SK-N-MC (cell line): ENCODE measurements at regions not wholly inside any gene's neighbourhood (a gene's known extent, or its start where the extent isn't known, plus 50 kb on each side); places are given as distances from the start of the nearest gene placed in this dataset.

Experiments used
- DNase-seq: peaks from one replicate; pipeline ENCODE4 v3.0.0-alpha.2; 2011; ENCODE audit warnings: low read depth, low spot score
- H3K27ac ChIP-seq: fragments of 200-600 bp; sonication (generic); 2 replicates; pipeline ENCODE4 v1.5.1; 2016; ENCODE audit warnings: mixed run types
- H3K36me3 ChIP-seq: fragments of 200-600 bp; sonication (generic); 2 replicates; pipeline ENCODE4 v1.6.1; 2017; ENCODE audit warnings: antibody characterized with exemption, low read length, mixed read lengths; ENCODE audit not compliant: insufficient read depth
- H3K4me3 ChIP-seq: fragments of 200-600 bp; sonication (generic); 2 replicates; pipeline ENCODE4 v1.5.1; 2016
- H3K9ac ChIP-seq: fragments of 200-600 bp; sonication (generic); 2 replicates; pipeline ENCODE4 v1.8.0; 2017; ENCODE audit warnings: mixed run types, mixed read lengths; ENCODE audit not compliant: insufficient read length
- H3K9me3 ChIP-seq: fragments of 200-600 bp; sonication (generic); 2 replicates; pipeline ENCODE4 v1.6.1; 2017; ENCODE audit warnings: low read depth, mild to moderate bottlenecking, antibody characterized with exemption, low read length, moderate library complexity, mixed read lengths
- EZH2 ChIP-seq: fragments of 200-600 bp; sonication (generic); IDR thresholded peaks from one replicate; pipeline ENCODE4 v1.6.1; 2017; ENCODE audit warnings: antibody characterized with exemption
- FOXP2 ChIP-seq: optimal IDR thresholded peaks from 2 replicates; pipeline ENCODE3; 2011; ENCODE audit warnings: mild to moderate bottlenecking, moderate library complexity; ENCODE audit not compliant: insufficient read depth; ENCODE audit errors: extremely low read length, control extremely low read depth
- POLR2AphosphoS5 ChIP-seq: IDR thresholded peaks from 2 replicates; pipeline ENCODE4 v1.6.1; 2012; ENCODE audit warnings: mild to moderate bottlenecking, low read depth, low read length, borderline replicate concordance

GRCh38 chr14:98555440-98555839 is 716.6 kb downstream of the BCL11B start:
- H3K4me3 ChIP-seq: no peak overlapping the region
- no peak for DNase-seq
- H3K9me3 ChIP-seq: no peaks in the 10 kb centered on the region
- H3K27ac ChIP-seq: no peak overlapping the region
- no peak overlapping the region for H3K9ac ChIP-seq
- H3K36me3 ChIP-seq: no peaks in the 10 kb centered on the region
- TF ChIP-seq FOXP2 (no peak), EZH2 (no peak), POLR2AphosphoS5 (no peak)

- TF ChIP-seq EZH2 (no peak), POLR2AphosphoS5 (no peak), FOXP2 (no peak)
- no peak for DNase-seq
- Histone ChIP-seq H3K9me3 (no peaks in the 10 kb centered on the region), H3K9ac (no peak overlapping the region), H3K36me3 (no peaks in the 10 kb centered on the region), H3K4me3 (no peak overlapping the region), H3K27ac (no peak overlapping the region)
Observed at GRCh38 chr14:98564006-98564405, 708.0 kb downstream of the BCL11B start.

DNA sequence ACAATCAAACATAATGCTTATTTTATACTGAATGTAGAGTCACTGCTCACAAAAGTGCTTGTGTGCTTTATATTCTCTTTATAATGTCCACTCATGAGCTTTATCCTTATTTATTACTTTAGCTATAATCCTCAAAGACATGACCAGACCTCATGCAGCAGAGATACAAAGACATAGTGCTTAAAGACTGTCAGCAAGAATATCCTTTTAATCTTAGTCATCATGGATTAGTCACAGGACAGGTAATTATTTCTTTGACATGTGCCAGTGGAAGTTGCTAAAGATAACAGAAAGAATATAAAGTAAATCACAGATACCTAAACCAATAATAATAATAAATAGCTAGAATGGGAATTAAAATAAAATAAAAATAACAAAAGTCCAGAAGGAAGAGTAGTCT is 707.5 kb downstream of the BCL11B start:
- TF ChIP-seq POLR2AphosphoS5 (no peak), EZH2 (no peak), FOXP2 (no peak)
- Histone ChIP-seq H3K4me3 (no peak overlapping the region), H3K9ac (no peak overlapping the region), H3K36me3 (no peaks in the 10 kb centered on the region), H3K27ac (no peak overlapping the region), H3K9me3 (no peaks in the 10 kb centered on the region)
- no peak for DNase-seq

DNA sequence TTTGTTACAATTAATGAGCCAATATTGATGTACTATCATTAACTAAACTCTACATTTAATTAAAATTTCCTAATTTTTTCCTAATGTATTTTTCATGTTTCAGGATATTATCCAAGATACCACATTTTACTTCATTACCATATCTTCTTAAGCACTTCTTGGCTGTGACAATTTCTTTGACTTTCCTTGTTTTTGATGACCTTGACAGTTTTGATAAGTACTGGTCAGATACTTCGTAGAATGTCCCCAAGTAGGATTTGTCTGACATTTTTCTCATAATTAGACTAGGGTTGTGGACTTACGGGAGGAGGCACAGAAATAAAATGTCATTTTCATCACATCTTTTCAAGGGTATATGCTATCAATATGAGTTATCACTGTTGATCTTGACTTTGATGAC is 700.9 kb downstream of the BCL11B start:
- Histone ChIP-seq H3K36me3 (no peaks in the 10 kb centered on the region), H3K9me3 (no peaks in the 10 kb centered on the region), H3K27ac (no peak overlapping the region), H3K9ac (no peak overlapping the region), H3K4me3 (no peak overlapping the region)
- TF ChIP-seq EZH2 (no peak), POLR2AphosphoS5 (no peak), FOXP2 (no peak)
- DNase-seq: no peak

DNA sequence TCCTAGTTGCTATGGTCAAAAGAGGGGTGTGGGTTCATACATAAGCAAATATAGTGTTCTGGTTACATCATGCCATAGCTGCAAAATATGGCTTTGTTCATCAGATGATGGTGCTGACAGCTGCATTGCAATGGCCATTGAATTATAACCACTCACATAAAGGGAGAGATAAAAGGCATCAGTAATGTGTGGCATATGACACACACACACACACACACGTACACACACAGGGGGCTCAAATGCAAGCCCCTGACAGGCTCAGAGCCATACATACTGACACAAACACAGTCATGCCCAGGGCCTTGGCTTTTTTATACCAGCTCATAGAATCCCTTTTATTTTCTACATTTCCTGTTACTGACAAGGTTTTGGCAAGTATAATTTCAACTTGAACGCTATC is 698.9 kb downstream of the BCL11B start:
- no peak overlapping the region for H3K9ac ChIP-seq
- no peak for DNase-seq
- H3K4me3 ChIP-seq: no peak overlapping the region
- no peak overlapping the region for H3K27ac ChIP-seq
- TF ChIP-seq EZH2 (no peak), FOXP2 (no peak), POLR2AphosphoS5 (no peak)
- H3K36me3 ChIP-seq: no peaks in the 10 kb centered on the region
- H3K9me3 ChIP-seq: no peaks in the 10 kb centered on the region

GRCh38 chr14:98576463-98576862 is 695.5 kb downstream of the BCL11B start:
- Histone ChIP-seq H3K36me3 (no peaks in the 10 kb centered on the region), H3K9me3 (no peaks in the 10 kb centered on the region), H3K27ac (no peak overlapping the region), H3K9ac (no peak overlapping the region), H3K4me3 (no peak overlapping the region)
- TF ChIP-seq EZH2: no peak
- no peak for TF ChIP-seq FOXP2
- no peak for TF ChIP-seq POLR2AphosphoS5
- DNase-seq: no peak

GRCh38 chr14:98578204-98578603 is 693.8 kb downstream of the BCL11B start:
- no peak for DNase-seq
- Histone ChIP-seq H3K27ac (no peak overlapping the region), H3K36me3 (no peaks in the 10 kb centered on the region), H3K9ac (no peak overlapping the region), H3K4me3 (no peak overlapping the region), H3K9me3 (no peaks in the 10 kb centered on the region)
- TF ChIP-seq FOXP2: no peak

GRCh38 chr14:98579140-98579539 is 692.9 kb downstream of the BCL11B start:
- Histone ChIP-seq H3K27ac (no peak overlapping the region), H3K4me3 (no peak overlapping the region), H3K36me3 (no peaks in the 10 kb centered on the region), H3K9me3 (no peaks in the 10 kb centered on the region), H3K9ac (no peak overlapping the region)
- no peak for TF ChIP-seq POLR2AphosphoS5
- TF ChIP-seq EZH2: no peak
- TF ChIP-seq FOXP2: no peak
- no peak for DNase-seq

GRCh38 chr14:98580131-98580678 is 691.8 kb downstream of the BCL11B start:
- TF ChIP-seq POLR2AphosphoS5 (no peak), EZH2 (no peak), FOXP2 (no peak)
- Histone ChIP-seq H3K9me3 (no peaks in the 10 kb centered on the region), H3K4me3 (no peak overlapping the region), H3K36me3 (no peaks in the 10 kb centered on the region), H3K9ac (no peak overlapping the region), H3K27ac (no peak overlapping the region)
- DNase-seq: peak; percentile 10

- Histone ChIP-seq H3K9me3 (no peaks in the 10 kb centered on the region), H3K9ac (no peak overlapping the region), H3K27ac (no peak overlapping the region), H3K36me3 (no peaks in the 10 kb centered on the region), H3K4me3 (no peak overlapping the region)
- TF ChIP-seq FOXP2: no peak
- no peak for TF ChIP-seq EZH2
- TF ChIP-seq POLR2AphosphoS5: no peak
- DNase-seq: no peak
Observed at GRCh38 chr14:98582276-98582675, 689.7 kb downstream of the BCL11B start.
